HEK293T (cell line): ENCODE measurements at regions not wholly inside any gene's neighbourhood (a gene's known extent, or its start where the extent isn't known, plus 50 kb on each side); places are given as distances from the start of the nearest gene placed in this dataset.

Source experiments
- CTCF ChIA-PET: fragments of 350-600 bp; formaldehyde crosslinking; extraction: SDS; loops from one replicate; lab custom pipeline; 2021; ENCODE audit warnings: antibody characterized with exemption, inconsistent platforms; lab: Yijun Ruan, JAX
- POLR2A ChIA-PET: fragments of 350-600 bp; formaldehyde crosslinking; extraction: SDS; loops from one replicate; lab custom pipeline; 2020; ENCODE audit warnings: antibody characterized with exemption, inconsistent platforms; lab: Yijun Ruan, JAX
- DNase-seq: peaks from one replicate; pipeline ENCODE4 v3.0.0; 2012; ENCODE audit warnings: mixed read lengths; ENCODE audit errors: extremely low spot score
- ARNT ChIP-seq: fragments of 450-650 bp; IDR thresholded peaks from 2 replicates; pipeline ENCODE4 v1.6.1; 2017; ENCODE audit warnings: mild to moderate bottlenecking
- BHLHE40 ChIP-seq: fragments of 450-650 bp; IDR thresholded peaks from 2 replicates; pipeline ENCODE4 v1.6.1; 2016; ENCODE audit warnings: mild to moderate bottlenecking, moderate library complexity, borderline replicate concordance
- ELF4 ChIP-seq: fragments of 450-650 bp; IDR thresholded peaks from 2 replicates; pipeline ENCODE4 v1.6.1; 2017; ENCODE audit warnings: antibody characterized with exemption
- FOXA1 ChIP-seq: fragments of 450-650 bp; IDR thresholded peaks from 2 replicates; pipeline ENCODE4 v1.6.1; 2016; ENCODE audit warnings: mild to moderate bottlenecking
- FOXK2 ChIP-seq: fragments of 450-650 bp; IDR thresholded peaks from 2 replicates; pipeline ENCODE4 v1.6.1; 2016; ENCODE audit warnings: mild to moderate bottlenecking
- FOXM1 ChIP-seq: fragments of 450-650 bp; IDR thresholded peaks from 2 replicates; pipeline ENCODE4 v1.6.1; 2017; ENCODE audit warnings: mild to moderate bottlenecking, borderline replicate concordance
- HDGF ChIP-seq: fragments of 450-650 bp; IDR thresholded peaks from 2 replicates; pipeline ENCODE4 v1.6.1; 2017; ENCODE audit warnings: antibody characterized with exemption, borderline replicate concordance
- L3MBTL2 ChIP-seq: fragments of 450-650 bp; conservative IDR thresholded peaks from 2 replicates; pipeline ENCODE4 v1.6.1; 2016; ENCODE audit warnings: mild to moderate bottlenecking
- LEF1 ChIP-seq: fragments of 450-650 bp; IDR thresholded peaks from 2 replicates; pipeline ENCODE4 v1.6.1; 2017; ENCODE audit warnings: mild to moderate bottlenecking, borderline replicate concordance
- NFRKB ChIP-seq: fragments of 450-650 bp; IDR thresholded peaks from 2 replicates; pipeline ENCODE4 v1.6.1; 2016; ENCODE audit warnings: mild to moderate bottlenecking, moderate library complexity
- SP1 ChIP-seq: fragments of 450-650 bp; IDR thresholded peaks from 2 replicates; pipeline ENCODE4 v1.6.1; 2017
- SUZ12 ChIP-seq: fragments of 450-650 bp; IDR thresholded peaks from 2 replicates; pipeline ENCODE4 v1.6.1; 2016; ENCODE audit warnings: mild to moderate bottlenecking
- TARDBP ChIP-seq: fragments of 450-650 bp; IDR thresholded peaks from 2 replicates; pipeline ENCODE4 v1.6.1; 2016
- ZNF384 ChIP-seq: fragments of 450-650 bp; IDR thresholded peaks from 2 replicates; pipeline ENCODE4 v1.6.1; 2016
- TF ChIP-seq, protein P1 (sequence below): fragments of 450-650 bp; IDR thresholded peaks from 2 replicates; pipeline ENCODE4 v1.6.1; 2016

DNA sequence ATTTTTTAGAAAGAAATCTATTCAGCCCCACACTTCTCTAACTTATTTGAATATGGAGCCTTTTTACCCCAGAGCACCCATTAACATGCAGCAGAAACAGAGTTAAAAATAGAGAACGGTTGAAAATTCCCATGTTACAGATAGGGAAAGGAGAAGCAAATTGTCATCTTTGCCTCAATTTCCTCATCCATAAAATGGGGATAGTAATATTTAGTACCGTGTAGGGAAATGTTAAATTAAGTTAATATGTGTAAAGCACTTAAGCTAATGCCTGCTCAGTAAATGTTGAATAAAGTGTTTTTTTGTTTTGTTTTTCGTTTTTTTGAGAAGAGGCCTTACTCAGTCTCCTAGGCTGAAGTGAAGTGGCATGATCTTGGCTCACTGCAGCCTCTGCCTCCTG is 50.3 kb downstream of the NAV1 start:
- no peak for TF ChIP-seq FOXA1
- no peak for TF ChIP-seq ZNF384
- TF ChIP-seq TARDBP = no peak
- no peak for TF ChIP-seq SUZ12
- no peak for TF ChIP-seq LEF1
- no peak for TF ChIP-seq L3MBTL2
- TF ChIP-seq ELF4 = no peak
- no peak for TF ChIP-seq BHLHE40
- no peak for TF ChIP-seq HDGF
- ChIA-PET CTCF (no interaction called here), POLR2A (no interaction called here)
- DNase-seq = no peak

DNA sequence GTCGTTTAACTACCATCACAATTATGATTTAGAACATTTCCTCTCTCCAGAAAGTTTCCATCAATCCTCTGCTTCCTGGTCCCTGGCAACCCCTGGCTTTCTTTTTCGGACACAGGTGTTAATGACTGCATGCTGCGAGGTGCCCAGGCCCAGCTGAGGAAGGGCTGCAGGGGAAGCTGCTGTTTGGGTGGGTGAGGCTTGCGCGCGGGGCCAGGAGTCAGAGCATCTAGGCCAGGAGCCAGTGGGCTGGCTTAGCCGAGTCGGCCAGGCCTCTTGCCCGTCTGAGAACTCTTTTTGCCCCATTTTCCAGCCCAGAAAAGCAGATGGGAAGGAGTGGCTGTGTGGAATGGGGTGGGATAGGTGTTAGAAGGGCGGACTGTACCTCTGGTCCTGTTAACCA is 51.5 kb downstream of the NAV1 start:
- no peak for DNase-seq
- TF ChIP-seq ZNF384 (no peak), NFRKB (no peak), ELF4 (no peak), FOXM1 (no peak), FOXA1 (no peak), FOXK2 (no peak), TARDBP (no peak), ARNT (no peak), HDGF (no peak), L3MBTL2 (no peak), SP1 (no peak), SUZ12 (no peak), LEF1 (no peak)
- TF ChIP-seq, protein P1, sequence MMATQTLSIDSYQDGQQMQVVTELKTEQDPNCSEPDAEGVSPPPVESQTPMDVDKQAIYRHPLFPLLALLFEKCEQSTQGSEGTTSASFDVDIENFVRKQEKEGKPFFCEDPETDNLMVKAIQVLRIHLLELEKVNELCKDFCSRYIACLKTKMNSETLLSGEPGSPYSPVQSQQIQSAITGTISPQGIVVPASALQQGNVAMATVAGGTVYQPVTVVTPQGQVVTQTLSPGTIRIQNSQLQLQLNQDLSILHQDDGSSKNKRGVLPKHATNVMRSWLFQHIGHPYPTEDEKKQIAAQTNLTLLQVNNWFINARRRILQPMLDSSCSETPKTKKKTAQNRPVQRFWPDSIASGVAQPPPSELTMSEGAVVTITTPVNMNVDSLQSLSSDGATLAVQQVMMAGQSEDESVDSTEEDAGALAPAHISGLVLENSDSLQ = no peak
- CTCF ChIA-PET = no interaction called here
- POLR2A ChIA-PET = no interaction called here

DNA sequence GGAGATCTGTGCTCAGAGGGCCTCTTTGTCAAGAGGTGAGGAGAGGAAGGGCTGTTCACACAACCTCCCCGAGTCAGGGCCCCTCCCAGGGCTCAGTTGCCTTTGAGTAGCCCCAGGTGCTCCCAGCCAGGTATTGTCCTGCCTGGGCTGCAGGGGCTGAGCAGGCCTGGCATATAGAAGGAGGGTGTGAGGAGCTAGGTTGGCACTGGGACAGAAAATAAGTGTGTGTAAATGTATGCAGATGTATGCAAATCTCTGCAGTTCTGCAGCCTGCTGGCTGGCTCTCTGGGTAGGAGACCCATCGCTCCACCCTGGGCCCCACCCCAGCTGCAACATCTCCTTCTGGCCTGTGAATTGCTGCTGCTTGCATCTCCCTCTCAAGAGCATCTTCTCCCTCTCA is 52.4 kb downstream of the NAV1 start:
- ChIA-PET CTCF (no interaction called here), POLR2A (no interaction called here)
- no peak for TF ChIP-seq FOXM1
- TF ChIP-seq NFRKB = no peak
- TF ChIP-seq BHLHE40 = no peak
- no peak for TF ChIP-seq LEF1
- TF ChIP-seq, protein P1 = no peak
- no peak for TF ChIP-seq ELF4
- no peak for TF ChIP-seq ZNF384
- TF ChIP-seq SUZ12 = no peak
- TF ChIP-seq L3MBTL2 = no peak
- TF ChIP-seq HDGF = no peak
- no peak for TF ChIP-seq TARDBP
- no peak for DNase-seq

DNA sequence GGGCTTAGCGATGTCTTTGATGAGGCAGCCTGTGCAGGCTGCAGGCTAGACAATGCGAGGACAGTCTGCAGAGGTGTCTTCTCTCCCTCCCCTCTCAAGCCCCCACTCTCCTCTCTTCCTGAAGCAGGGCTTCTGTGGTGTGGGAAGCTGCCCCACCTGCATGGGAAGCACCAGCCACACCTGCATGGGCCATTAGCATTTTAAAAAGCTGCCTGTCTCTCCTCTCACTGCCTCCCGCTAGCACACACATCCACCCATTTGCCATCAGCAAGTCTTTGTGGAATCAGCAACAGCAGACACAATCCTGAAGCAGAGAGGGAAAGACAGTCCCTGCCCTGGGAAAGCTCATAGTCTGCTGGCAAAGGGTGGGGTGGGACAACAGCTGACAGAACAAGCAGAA is 53.1 kb downstream of the NAV1 start:
- no peak for TF ChIP-seq ARNT
- no peak for TF ChIP-seq TARDBP
- ChIA-PET CTCF (no interaction called here), POLR2A (no interaction called here)
- DNase-seq = no peak

DNA sequence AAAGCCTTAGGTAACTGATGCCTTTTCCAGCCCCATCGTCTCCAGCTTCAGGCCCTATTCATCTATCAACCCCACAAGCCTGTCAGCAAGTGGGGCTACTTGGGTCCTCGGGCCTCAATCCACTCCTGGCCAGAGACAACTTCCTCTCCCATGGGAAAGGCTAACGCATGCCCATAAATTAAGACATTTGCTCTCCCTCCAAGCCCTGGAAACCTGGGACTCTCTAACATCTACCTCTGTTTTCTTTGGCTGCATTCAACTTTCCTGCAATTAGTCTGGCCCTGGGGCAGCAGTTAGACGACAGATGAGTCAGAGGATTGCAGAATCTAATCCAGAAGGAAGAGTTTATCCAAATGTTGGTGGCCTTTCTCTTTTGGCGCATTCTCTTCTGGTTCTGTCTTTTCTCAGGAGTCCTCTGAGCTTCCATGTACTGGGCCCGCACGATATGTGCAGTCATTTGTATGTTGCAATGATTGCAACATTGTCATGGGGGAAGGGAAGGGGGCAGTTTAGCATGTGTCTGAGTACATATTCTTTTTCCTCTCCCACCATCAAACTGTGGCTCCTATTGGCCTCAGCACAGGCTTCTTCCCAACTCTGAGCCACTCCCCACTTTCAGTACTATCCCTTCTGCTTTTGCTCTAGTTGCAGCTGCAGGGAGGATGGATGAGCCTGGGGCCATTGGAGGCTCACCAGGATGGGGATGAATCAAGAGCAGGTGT is 54.4 kb downstream of the NAV1 start:
- TF ChIP-seq LEF1 (no peak), L3MBTL2 (no peak), TARDBP (no peak)
- TF ChIP-seq, protein P1 = no peak
- no peak for DNase-seq
- POLR2A ChIA-PET = interaction anchor here (1.0 kb wide), 1 partner anchor 21 kb away, joined by 3 read pairs; no protein-coding TSS in a partner anchor
- CTCF ChIA-PET = interaction anchor here (1.0 kb wide), 1 partner anchor 11 kb away, joined by 3 read pairs; no protein-coding TSS in a partner anchor

DNA sequence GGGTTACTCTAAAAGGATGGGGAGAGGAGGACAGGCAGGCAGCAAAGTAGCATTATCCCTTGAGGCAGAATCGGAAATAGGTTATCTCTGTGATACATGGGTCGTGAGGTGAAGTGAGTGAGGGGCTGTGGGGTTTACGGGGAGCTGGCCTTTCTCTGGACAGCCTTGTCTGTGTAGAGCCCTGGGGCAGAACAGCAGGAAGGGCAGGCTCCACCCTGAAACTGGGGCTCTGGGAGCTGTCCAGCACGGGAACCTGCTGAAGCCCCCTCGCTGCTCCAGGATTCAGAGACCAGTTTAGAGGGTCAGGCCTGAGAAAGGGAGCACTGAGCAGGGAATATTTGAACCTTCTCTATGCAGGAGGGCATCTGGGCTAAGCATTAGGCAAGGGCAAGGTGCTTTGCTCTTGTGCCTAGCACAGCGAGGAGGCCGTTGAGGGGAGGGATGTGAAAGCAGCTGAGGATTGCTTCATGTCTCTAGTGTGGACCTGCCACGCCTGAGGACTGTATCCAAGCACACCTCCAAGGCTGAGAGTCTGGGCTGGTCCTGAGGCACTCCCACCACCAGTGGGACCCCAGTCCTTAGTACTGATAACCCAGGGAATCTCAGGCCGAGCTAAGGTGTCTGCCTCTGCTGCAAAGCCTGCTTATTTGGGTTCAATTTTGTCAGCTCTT is 55.8 kb downstream of the NAV1 start:
- ChIA-PET POLR2A (interaction anchor here (1.3 kb wide), 1 partner anchor 11 kb away, joined by 4 read pairs; no protein-coding TSS in a partner anchor), CTCF (no interaction called here)

More for the DNA sequence above, 55.8 kb downstream of the NAV1 start:
- peak; percentile 64 for DNase-seq
- TF ChIP-seq FOXM1 = no peak
- TF ChIP-seq NFRKB = no peak
- TF ChIP-seq, protein P1 = no peak
- no peak for TF ChIP-seq ARNT
- no peak for TF ChIP-seq HDGF
- no peak for TF ChIP-seq TARDBP
